CD14-positive monocyte (primary cell): ENCODE measurements at regions not wholly inside any gene's neighbourhood (a gene's known extent, or its start where the extent isn't known, plus 50 kb on each side); places are given as distances from the start of the nearest gene placed in this dataset.

Experiments
- DNase-seq, 3 donors: peaks; one replicate each; pipeline ENCODE4 v3.0.0-alpha.2; 2011 to 2022
- H2AFZ ChIP-seq: 2 replicates; pipeline ENCODE4 v1.6.0; 2012; ENCODE audit warnings: mild to moderate bottlenecking, low read depth, low read length, inconsistent platforms; ENCODE audit not compliant: insufficient read depth, poor library complexity, severe bottlenecking
- H3K27ac ChIP-seq, 2 donors: 1 replicate in 1 of 2; 2 replicates in 1 of 2; pipeline ENCODE4 v1.5.1; 2012 to 2013; ENCODE audit warnings: low read length in 2 of 2, control low read depth in 1 of 2, inconsistent platforms in 1 of 2, low read depth in 1 of 2, mild to moderate bottlenecking in 1 of 2
- H3K27me3 ChIP-seq, 2 donors: one replicate each; pipeline versions ENCODE4 v1.6.0 to v1.6.1; 2011 to 2013; ENCODE audit warnings: low read length in 2 of 2; ENCODE audit not compliant: control insufficient read depth in 2 of 2, insufficient read depth in 2 of 2
- H3K36me3 ChIP-seq, 2 donors: replicated peaks in 1 of 2; 1 replicate in 1 of 2; 2 replicates in 1 of 2; pipeline versions ENCODE4 v1.5.1 to v1.6.1; 2012 to 2013; ENCODE audit warnings: low read length in 2 of 2, control low read depth in 1 of 2, inconsistent platforms in 1 of 2, mild to moderate bottlenecking in 1 of 2; ENCODE audit not compliant: insufficient read depth in 2 of 2, control insufficient read depth in 1 of 2
- H3K4me1 ChIP-seq, 2 donors: 1 replicate in 1 of 2; 2 replicates in 1 of 2; pipeline versions ENCODE4 v1.5.1 to v1.6.1; 2012 to 2013; ENCODE audit warnings: low read length in 2 of 2, control low read depth in 1 of 2, inconsistent platforms in 1 of 2, mild to moderate bottlenecking in 1 of 2, moderate library complexity in 1 of 2; ENCODE audit not compliant: insufficient read depth in 2 of 2, control insufficient read depth in 1 of 2
- H3K4me2 ChIP-seq: replicated peaks from 2 replicates; pipeline ENCODE3; 2012; ENCODE audit warnings: low read length, moderate library complexity, mild to moderate bottlenecking; ENCODE audit not compliant: poor library complexity, severe bottlenecking; ENCODE audit errors: extremely low read depth
- H3K4me3 ChIP-seq, 3 experiments: fragments of 200-600 bp in 1 of 3; sonication (generic) in 1 of 3; replicated peaks in 1 of 3; 1 replicate in 2 of 3; 2 replicates in 1 of 3; pipeline ENCODE4 v1.5.1; 2011 to 2013; ENCODE audit warnings: low read length in 3 of 3, mild to moderate bottlenecking in 3 of 3, control low read depth in 2 of 3, low read depth in 2 of 3, inconsistent platforms in 1 of 3, moderate library complexity in 1 of 3
- H3K79me2 ChIP-seq: 2 replicates; pipeline ENCODE4 v1.6.0; 2012; ENCODE audit warnings: mild to moderate bottlenecking, control low read depth, inconsistent platforms, low read length, moderate library complexity; ENCODE audit not compliant: insufficient read depth
- H3K9ac ChIP-seq: 2 replicates; pipeline ENCODE4 v1.6.0; 2017; ENCODE audit warnings: low read length, mild to moderate bottlenecking; ENCODE audit not compliant: insufficient read depth, poor library complexity, severe bottlenecking
- H3K9me3 ChIP-seq, 2 donors: replicated peaks in 1 of 2; 1 replicate in 1 of 2; 2 replicates in 1 of 2; pipeline versions ENCODE4 v1.5.1 to v1.6.1; 2012 to 2013; ENCODE audit warnings: low read length in 2 of 2, control low read depth in 1 of 2; ENCODE audit not compliant: control insufficient read depth in 1 of 2, insufficient read depth in 1 of 2
- H4K20me1 ChIP-seq: 2 replicates; pipeline ENCODE4 v1.6.0; 2012; ENCODE audit warnings: mild to moderate bottlenecking, low read length, control low read depth, moderate library complexity; ENCODE audit not compliant: insufficient read depth
- H3K27ac Mint-ChIP-seq, 7 donors: one replicate each; pipeline ENCODE4 v1.8.0; 2020; ENCODE audit warnings: mild to moderate bottlenecking in 7 of 7, mixed read lengths in 7 of 7, moderate library complexity in 6 of 7, inconsistent platforms in 2 of 7
- H3K27me3 Mint-ChIP-seq, 3 donors: one replicate each; pipeline ENCODE4 v1.8.0; 2021 to 2022; ENCODE audit warnings: low read depth in 3 of 3, mild to moderate bottlenecking in 3 of 3, mixed read lengths in 3 of 3, moderate library complexity in 3 of 3, inconsistent platforms in 1 of 3
- H3K36me3 Mint-ChIP-seq, 2 donors: one replicate each; pipeline ENCODE4 v1.8.0; 2020; ENCODE audit warnings: mixed read lengths in 2 of 2, inconsistent platforms in 1 of 2, mild to moderate bottlenecking in 1 of 2
- H3K4me1 Mint-ChIP-seq: one replicate; pipeline ENCODE4 v1.8.0; 2020; ENCODE audit warnings: mild to moderate bottlenecking, mixed read lengths
- H3K4me3 Mint-ChIP-seq, 2 donors: one replicate each; pipeline ENCODE4 v1.8.0; 2020; ENCODE audit warnings: mild to moderate bottlenecking in 2 of 2, mixed read lengths in 2 of 2, moderate library complexity in 1 of 2
- H3K9me3 Mint-ChIP-seq, 7 donors: one replicate each; pipeline ENCODE4 v1.8.0; 2020 to 2022; ENCODE audit warnings: mixed read lengths in 7 of 7, mild to moderate bottlenecking in 6 of 7, moderate library complexity in 6 of 7, inconsistent platforms in 2 of 7
- WGBS: methylation state at CpG from one replicate; pipeline ENCODE4 v1.1.5; 2013; ENCODE audit warnings: missing lambda C conversion rate; ENCODE audit not compliant: insufficient coverage; 5-methylcytosine and 5-hydroxymethylcytosine counted together
- intact Hi-C, 2 donors: fragments of 100-400 bp; cut with micrococcal nuclease; formaldehyde crosslinking; loops; one replicate each; pipeline versions ENCODE4 v1.15.0 to v1.15.1; 2023
- TF ChIP-seq, protein P1 (sequence below): fragments of 200-600 bp; IDR thresholded peaks from one replicate; pipeline ENCODE4 v1.8.0; 2022; ENCODE audit warnings: antibody characterized with exemption, mild to moderate bottlenecking

DNA sequence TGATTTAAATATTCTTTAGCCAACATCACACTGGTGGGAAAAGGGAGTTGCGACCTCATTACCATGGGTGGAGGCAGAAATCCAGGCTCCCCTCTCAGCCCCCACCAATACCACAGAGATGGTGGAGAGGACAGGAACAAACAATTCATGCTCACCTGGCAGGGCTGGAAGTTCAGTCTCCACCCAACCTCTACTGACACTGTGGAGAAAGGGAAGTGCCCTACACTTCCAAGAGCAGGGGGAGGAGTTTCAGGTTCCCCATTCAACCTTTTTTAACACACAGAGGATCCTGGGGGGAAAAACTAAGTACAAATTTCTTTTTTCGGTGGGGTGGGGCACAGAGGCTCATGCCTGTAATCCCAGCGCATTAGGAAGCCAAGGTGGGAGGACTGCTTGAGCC, 210.1 kb upstream of the KCTD7 start:
- Mint-ChIP-seq H3K9me3 (peaks cover 0 to 2% (median 0%) of the 10 kb centered on the region in 7 donors), H3K27ac (peak overlapping the region in 1 of 7 donors; percentile 57), H3K4me1 (peaks cover 12% of the 10 kb centered on the region), H3K36me3 (peaks cover 0 to 3% of the 10 kb centered on the region in 2 donors), H3K4me3 (no peak overlapping the region), H3K27me3 (peaks cover 0 to 3% (median 2%) of the 10 kb centered on the region in 3 donors)
- no peaks in the 10 kb centered on the region for H4K20me1 ChIP-seq
- H3K27ac ChIP-seq = no peak overlapping the region
- H3K9ac ChIP-seq = no peak overlapping the region
- no peaks in the 10 kb centered on the region for H3K9me3 ChIP-seq
- peak in 1 of 3 donors; percentile 9 for DNase-seq
- no peak overlapping the region for H3K4me3 ChIP-seq
- TF ChIP-seq, protein P1, sequence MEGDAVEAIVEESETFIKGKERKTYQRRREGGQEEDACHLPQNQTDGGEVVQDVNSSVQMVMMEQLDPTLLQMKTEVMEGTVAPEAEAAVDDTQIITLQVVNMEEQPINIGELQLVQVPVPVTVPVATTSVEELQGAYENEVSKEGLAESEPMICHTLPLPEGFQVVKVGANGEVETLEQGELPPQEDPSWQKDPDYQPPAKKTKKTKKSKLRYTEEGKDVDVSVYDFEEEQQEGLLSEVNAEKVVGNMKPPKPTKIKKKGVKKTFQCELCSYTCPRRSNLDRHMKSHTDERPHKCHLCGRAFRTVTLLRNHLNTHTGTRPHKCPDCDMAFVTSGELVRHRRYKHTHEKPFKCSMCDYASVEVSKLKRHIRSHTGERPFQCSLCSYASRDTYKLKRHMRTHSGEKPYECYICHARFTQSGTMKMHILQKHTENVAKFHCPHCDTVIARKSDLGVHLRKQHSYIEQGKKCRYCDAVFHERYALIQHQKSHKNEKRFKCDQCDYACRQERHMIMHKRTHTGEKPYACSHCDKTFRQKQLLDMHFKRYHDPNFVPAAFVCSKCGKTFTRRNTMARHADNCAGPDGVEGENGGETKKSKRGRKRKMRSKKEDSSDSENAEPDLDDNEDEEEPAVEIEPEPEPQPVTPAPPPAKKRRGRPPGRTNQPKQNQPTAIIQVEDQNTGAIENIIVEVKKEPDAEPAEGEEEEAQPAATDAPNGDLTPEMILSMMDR = no peak
- no peaks in the 10 kb centered on the region for H3K36me3 ChIP-seq
- H3K4me1 ChIP-seq = peaks cover 11 to 13% of the 10 kb centered on the region in 2 donors
- no peak overlapping the region for H2AFZ ChIP-seq
- intact Hi-C loops = no loop called here
- H3K79me2 ChIP-seq = no peaks in the 10 kb centered on the region
- H3K27me3 ChIP-seq = no peaks in the 10 kb centered on the region
- no peak overlapping the region for H3K4me2 ChIP-seq
- WGBS = no CpG with 5 or more reads among the region's 3 CpGs

DNA sequence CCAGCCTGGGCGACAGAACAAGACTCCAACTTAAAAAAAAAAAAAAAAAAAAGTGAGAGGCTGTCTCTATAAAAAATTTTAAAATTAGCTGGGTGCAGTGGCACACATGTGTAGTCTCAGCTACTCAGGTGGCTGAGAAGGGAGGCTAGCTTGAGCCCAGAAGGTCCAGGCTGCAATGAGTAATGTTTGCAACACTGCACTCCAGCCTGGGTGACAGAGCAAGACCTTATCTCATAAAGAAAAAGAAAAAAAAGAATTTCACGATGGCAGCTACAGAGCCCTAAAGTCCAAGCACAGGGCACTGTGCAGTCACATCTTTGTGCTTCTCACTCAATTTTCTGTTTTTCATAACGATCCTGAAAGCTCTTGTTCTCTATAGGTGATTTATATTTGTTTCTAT, 209.5 kb upstream of the KCTD7 start:
- no CpG with 5 or more reads among the region's 3 CpGs for whole genome bisulfite sequencing
- Histone ChIP-seq H3K4me1 (peaks cover 6 to 7% of the 10 kb centered on the region in 2 donors), H3K36me3 (no peaks in the 10 kb centered on the region), H3K27ac (no peak overlapping the region), H3K4me2 (no peak overlapping the region), H3K27me3 (no peaks in the 10 kb centered on the region), H3K9ac (no peak overlapping the region), H4K20me1 (no peaks in the 10 kb centered on the region), H3K9me3 (no peaks in the 10 kb centered on the region), H3K79me2 (no peaks in the 10 kb centered on the region), H3K4me3 (no peak overlapping the region), H2AFZ (no peak overlapping the region)
- Mint-ChIP-seq H3K27me3 (peaks cover 0 to 3% (median 2%) of the 10 kb centered on the region in 3 donors), H3K9me3 (peaks cover 0 to 2% (median 0%) of the 10 kb centered on the region in 7 donors), H3K4me1 (peaks cover 6% of the 10 kb centered on the region), H3K27ac (no peak overlapping the region), H3K36me3 (peaks cover 0 to 5% of the 10 kb centered on the region in 2 donors), H3K4me3 (no peak overlapping the region)
- intact Hi-C loops = no loop called here
- DNase-seq = no peak
- TF ChIP-seq, protein P1 = no peak
